GM19452 (cell line): ENCODE measurements at regions not wholly inside any gene's neighbourhood (a gene's known extent, or its start where the extent isn't known, plus 50 kb on each side); places are given as distances from the start of the nearest gene placed in this dataset.

Source experiments
- ATAC-seq: cut with Tn5 transposase; IDR thresholded peaks from one replicate; pipeline ENCODE4 v1.9.1; 2021; ENCODE audit not compliant: unreplicated experiment

GRCh38 chr10:123402021-123402420 is 247.8 kb downstream of the BUB3 start:
- no peak for ATAC-seq

GRCh38 chr10:123402656-123403055 is 248.5 kb downstream of the BUB3 start:
- ATAC-seq, result peak; percentile 73

GRCh38 chr10:123404357-123404756 is 250.2 kb downstream of the BUB3 start:
- no peak for ATAC-seq

GRCh38 chr10:123408660-123409059 is 254.5 kb downstream of the BUB3 start:
- ATAC-seq, result no peak

- ATAC-seq, result no peak
Observed at GRCh38 chr10:123409426-123409825, 255.2 kb downstream of the BUB3 start.

GRCh38 chr10:123409884-123410283 is 255.7 kb downstream of the BUB3 start:
- no peak for ATAC-seq

GRCh38 chr10:123413353-123413752 is 252.8 kb upstream of the GPR26 start:
- no peak for ATAC-seq

- no peak for ATAC-seq
Observed at GRCh38 chr10:123415523-123415922, 250.6 kb upstream of the GPR26 start.

GRCh38 chr10:123417414-123417813 is 248.7 kb upstream of the GPR26 start:
- ATAC-seq, result no peak

GRCh38 chr10:123421461-123421860 is 244.7 kb upstream of the GPR26 start:
- ATAC-seq, result no peak

GRCh38 chr10:123422261-123422660 is 243.9 kb upstream of the GPR26 start:
- no peak for ATAC-seq

- ATAC-seq, result no peak
Observed at GRCh38 chr10:123424537-123424936, 241.6 kb upstream of the GPR26 start.

- ATAC-seq, result no peak
Observed at GRCh38 chr10:123425680-123426079, 240.5 kb upstream of the GPR26 start.

- ATAC-seq, result no peak
Observed at GRCh38 chr10:123427165-123427786, 238.9 kb upstream of the GPR26 start.

GRCh38 chr10:123428391-123428790 is 237.8 kb upstream of the GPR26 start:
- no peak for ATAC-seq

- no peak for ATAC-seq
Observed at GRCh38 chr10:123429706-123430221, 236.4 kb upstream of the GPR26 start.

GRCh38 chr10:123433539-123433938 is 232.6 kb upstream of the GPR26 start:
- no peak for ATAC-seq

- no peak for ATAC-seq
Observed at GRCh38 chr10:123434435-123435039, 231.6 kb upstream of the GPR26 start.

- peak; percentile 98 for ATAC-seq
Observed at GRCh38 chr10:123442901-123443300, 223.3 kb upstream of the GPR26 start.

- no peak for ATAC-seq
Observed at GRCh38 chr10:123443924-123444323, 222.2 kb upstream of the GPR26 start.

- ATAC-seq, result no peak
Observed at GRCh38 chr10:123445261-123445775, 220.8 kb upstream of the GPR26 start.

GRCh38 chr10:123446449-123447156 is 219.6 kb upstream of the GPR26 start:
- no peak for ATAC-seq
